Peyer's patch (tissue), 4 donors: ENCODE measurements at regions not wholly inside any gene's neighbourhood (a gene's known extent, or its start where the extent isn't known, plus 50 kb on each side); places are given as distances from the start of the nearest gene placed in this dataset.
"Not testable (repeated sequence)": the region's sequence is repeated elsewhere in the genome, so short reads cannot be mapped to it uniquely, and the experiment has no call there.

ENCODE experiments used
- DNase-seq, 3 donors: peaks; one replicate each; pipeline ENCODE4 v3.0.0-alpha.2; 2017 to 2019
- H3K27ac ChIP-seq, 4 donors: fragments of 200-600 bp; sonication (generic); one replicate each; pipeline ENCODE4 v1.5.1; 2016 to 2019
- H3K27me3 ChIP-seq, 2 donors: fragments of 200-600 bp; sonication (generic); one replicate each; pipeline ENCODE4 v1.5.1; 2019
- H3K36me3 ChIP-seq, 3 donors: fragments of 200-600 bp; sonication (generic); one replicate each; pipeline ENCODE4 v1.5.1; 2016 to 2019
- H3K4me1 ChIP-seq, 4 donors: fragments of 200-600 bp; sonication (generic); one replicate each; pipeline ENCODE4 v1.5.1; 2016 to 2019
- H3K4me3 ChIP-seq, 4 donors: fragments of 200-600 bp; sonication (generic); 1 replicate in 3 of 4; 2 replicates in 1 of 4; pipeline ENCODE4 v1.5.1; 2016 to 2019; ENCODE audit warnings: mild to moderate bottlenecking in 1 of 4
- H3K9me3 ChIP-seq, 4 donors: fragments of 200-600 bp; sonication (generic); one replicate each; pipeline ENCODE4 v1.5.1; 2016 to 2019; ENCODE audit warnings: mild to moderate bottlenecking in 1 of 4
- CTCF ChIP-seq, 6 experiments: fragments of 450-650 bp in 4 of 6; fragments of 200-600 bp in 2 of 6; sonication (generic) in 1 of 6; IDR thresholded peaks; one replicate each; pipeline ENCODE4 v1.5.1; 2017 to 2019; ENCODE audit warnings: antibody characterized with exemption in 6 of 6, mild to moderate bottlenecking in 3 of 6, moderate library complexity in 1 of 6
- POLR2A ChIP-seq, 2 donors: fragments of 450-650 bp; IDR thresholded peaks; one replicate each; pipeline ENCODE4 v1.5.1; 2017; ENCODE audit warnings: antibody characterized with exemption in 2 of 2, mild to moderate bottlenecking in 2 of 2, moderate library complexity in 2 of 2

DNA sequence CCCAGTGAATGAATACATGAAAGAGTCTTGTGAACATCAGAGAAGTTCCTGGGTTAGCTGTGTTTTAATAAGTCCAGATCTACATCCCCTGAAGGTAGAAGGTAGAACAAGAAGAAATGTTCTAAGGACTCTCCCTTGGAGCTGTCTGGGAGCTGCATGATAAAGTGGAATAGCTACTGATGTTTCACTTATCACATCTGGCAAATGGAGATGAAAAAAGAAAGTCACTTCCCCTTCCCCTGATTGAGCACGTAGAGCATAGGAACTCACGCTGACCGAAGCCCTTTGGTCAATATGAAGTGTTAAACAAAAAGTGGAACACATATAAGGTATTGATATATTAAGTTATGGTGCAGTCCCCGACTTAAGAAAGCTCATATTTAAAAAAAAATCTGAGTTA, 53.2 kb upstream of the PARP1 start:
- Histone ChIP-seq H3K36me3 (no peaks in the 10 kb centered on the region), H3K4me1 (no peaks in the 10 kb centered on the region), H3K9me3 (peaks cover 0 to 8% (median 0%) of the 10 kb centered on the region in 4 donors), H3K4me3 (no peak overlapping the region), H3K27ac (no peak overlapping the region), H3K27me3 (no peaks in the 10 kb centered on the region)
- TF ChIP-seq POLR2A (IDR thresholded peaks at IDR 0.05): no peak
- TF ChIP-seq CTCF (IDR thresholded peaks at IDR 0.05): no peak
- no peak for DNase-seq

DNA sequence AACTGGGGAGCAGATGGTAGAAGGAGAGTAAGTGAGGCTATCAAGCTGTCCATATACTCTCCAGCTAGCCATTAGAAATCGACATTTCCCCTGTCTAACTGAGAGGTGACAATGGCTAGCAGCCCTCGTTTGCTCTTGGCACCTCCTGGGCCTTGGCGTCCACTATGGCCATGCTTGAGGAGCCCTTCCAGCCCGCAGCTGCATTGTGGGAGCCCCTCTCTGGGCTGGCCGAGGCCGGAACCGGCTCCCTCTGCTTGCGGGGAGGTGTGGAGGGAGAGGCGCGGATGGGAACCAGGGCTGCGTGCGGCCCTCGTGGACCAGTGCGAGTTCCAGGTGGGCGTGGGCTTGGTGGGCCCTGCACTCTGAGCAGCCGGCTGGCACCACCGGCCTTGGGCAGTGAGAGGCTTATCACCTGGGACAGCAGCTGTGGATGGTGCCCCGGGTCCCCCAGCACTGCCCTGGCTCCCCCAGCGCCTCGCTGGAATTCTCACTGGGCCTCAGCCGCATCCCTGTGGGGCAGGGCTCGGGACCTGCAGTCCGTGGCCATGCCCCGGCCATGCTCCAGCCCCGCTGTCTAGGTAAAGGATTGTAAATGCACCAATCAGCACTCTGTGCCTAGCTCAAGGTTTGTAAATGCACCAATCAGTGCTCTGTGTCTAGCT, 56.2 kb upstream of the PARP1 start:
- Histone ChIP-seq H3K27ac (no peak overlapping the region), H3K36me3 (no peaks in the 10 kb centered on the region), H3K4me3 (no peak overlapping the region), H3K27me3 (no peaks in the 10 kb centered on the region), H3K4me1 (no peaks in the 10 kb centered on the region), H3K9me3 (peaks cover 0 to 8% (median 0%) of the 10 kb centered on the region in 4 donors)
- DNase-seq: no peak
- TF ChIP-seq CTCF (IDR thresholded peaks at IDR 0.05) (no peak), POLR2A (IDR thresholded peaks at IDR 0.05) (no peak)

- H3K36me3 ChIP-seq, H3K4me3 ChIP-seq, H3K27ac ChIP-seq, DNase-seq, H3K27me3 ChIP-seq, H3K4me1 ChIP-seq, H3K9me3 ChIP-seq: not testable (repeated sequence)
Observed at GRCh38 chr1:226464587-226464971, 56.7 kb upstream of the PARP1 start.

DNA sequence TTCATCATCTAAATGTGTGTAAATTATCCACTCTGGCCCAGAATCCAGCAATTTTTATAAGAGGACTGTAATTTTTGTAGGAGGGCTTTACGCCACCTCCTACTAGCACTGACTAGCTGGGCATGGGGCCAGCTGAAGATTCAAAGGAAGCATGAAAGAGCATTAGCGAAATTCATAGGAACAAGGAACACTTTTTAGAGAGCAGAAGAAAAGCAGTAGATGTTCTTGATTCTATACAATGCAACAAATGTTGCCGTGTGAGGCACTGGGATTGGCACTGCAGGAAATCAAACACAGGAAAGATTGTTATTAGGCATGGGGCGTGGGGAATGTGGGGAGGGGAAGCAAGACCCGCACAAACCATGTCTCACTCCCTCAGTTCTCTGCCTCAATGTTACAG, 58.4 kb upstream of the PARP1 start:
- no peak for DNase-seq

DNA sequence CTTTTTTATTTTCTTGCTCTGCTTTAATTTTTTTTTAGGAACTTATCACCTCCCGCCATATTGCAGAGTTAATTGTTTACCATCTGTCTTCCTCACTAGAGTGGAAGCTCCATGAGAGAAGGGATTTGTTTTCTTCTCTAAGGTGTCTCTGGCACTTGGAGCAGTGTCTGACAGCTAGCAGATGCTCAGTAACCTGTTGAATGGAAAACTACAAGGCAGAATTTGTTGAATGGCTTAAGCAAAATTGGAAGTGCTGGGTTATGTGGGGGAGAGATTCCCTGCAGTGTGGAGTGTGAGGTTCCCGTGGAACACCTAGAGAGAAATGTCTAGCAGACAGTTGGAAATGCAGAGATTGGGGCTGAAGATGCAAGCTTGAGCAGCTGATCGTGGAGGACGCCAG, 59.5 kb upstream of the PARP1 start:
- Histone ChIP-seq H3K4me1 (no peaks in the 10 kb centered on the region), H3K4me3 (no peak overlapping the region), H3K36me3 (no peaks in the 10 kb centered on the region), H3K27ac (no peak overlapping the region), H3K9me3 (peaks cover 0 to 8% (median 0%) of the 10 kb centered on the region in 4 donors), H3K27me3 (no peaks in the 10 kb centered on the region)
- no peak for DNase-seq
- no peak for TF ChIP-seq CTCF (IDR thresholded peaks at IDR 0.05)

More for the DNA sequence above, 58.4 kb upstream of the PARP1 start:
- no peaks in the 10 kb centered on the region for H3K36me3 ChIP-seq
- H3K4me3 ChIP-seq: no peak overlapping the region
- peaks cover 0 to 8% (median 0%) of the 10 kb centered on the region in 4 donors for H3K9me3 ChIP-seq
- no peak for TF ChIP-seq POLR2A (IDR thresholded peaks at IDR 0.05)
- no peak for TF ChIP-seq CTCF (IDR thresholded peaks at IDR 0.05)
- no peaks in the 10 kb centered on the region for H3K27me3 ChIP-seq
- H3K27ac ChIP-seq: no peak overlapping the region
- H3K4me1 ChIP-seq: no peaks in the 10 kb centered on the region

DNA sequence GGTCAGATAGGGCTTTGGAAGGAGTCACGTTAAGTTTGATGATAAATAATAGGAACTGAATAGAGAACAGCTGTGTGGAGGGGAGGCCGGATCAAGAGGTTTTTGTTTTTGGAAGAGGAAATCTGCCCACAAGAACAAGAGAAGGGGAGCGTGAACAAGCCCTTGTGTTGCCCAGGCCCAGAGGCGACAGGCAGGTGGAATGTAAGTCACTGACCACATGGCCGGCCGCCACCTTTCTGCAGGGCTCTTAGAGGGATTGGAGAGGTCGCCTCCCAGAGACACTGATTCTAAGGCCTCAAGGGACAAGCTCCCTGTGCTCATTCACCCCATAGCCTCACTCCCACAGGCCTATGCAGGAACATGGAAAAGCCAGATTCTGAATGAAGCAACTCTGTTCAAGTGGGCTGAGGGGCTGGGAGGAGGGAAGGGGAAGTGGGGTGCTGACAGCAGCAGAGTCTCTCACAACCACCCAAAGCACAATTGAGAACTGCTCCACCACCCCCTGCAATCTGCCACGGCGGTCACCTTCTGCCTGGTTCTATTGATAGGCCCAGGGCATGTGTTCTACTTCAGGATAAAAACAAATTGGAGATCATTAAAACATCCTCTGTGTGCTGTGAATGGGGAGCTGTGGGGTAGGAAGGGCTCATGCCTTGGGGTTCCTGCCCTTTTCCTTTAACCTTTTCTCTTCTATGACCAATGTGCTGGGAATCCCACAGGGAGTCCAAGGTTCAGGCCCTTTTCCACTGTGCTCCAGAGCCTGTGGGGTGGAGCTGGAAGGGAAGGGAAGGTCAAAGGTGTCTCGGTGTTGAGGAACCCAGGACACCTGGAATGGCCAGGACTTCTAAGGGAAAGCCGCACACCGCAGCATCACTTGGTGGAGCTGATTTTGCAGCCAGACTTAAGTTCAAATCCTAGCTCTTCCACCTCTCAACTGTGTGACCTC, 63.3 kb upstream of the PARP1 start:
- no peaks in the 10 kb centered on the region for H3K4me1 ChIP-seq
- H3K4me3 ChIP-seq: no peak overlapping the region
- no peak for TF ChIP-seq POLR2A (IDR thresholded peaks at IDR 0.05)
- peak in 1 of 3 donors; percentile 52 for DNase-seq
- H3K27ac ChIP-seq: no peak overlapping the region
- H3K36me3 ChIP-seq: no peaks in the 10 kb centered on the region
- H3K27me3 ChIP-seq: no peaks in the 10 kb centered on the region
- H3K9me3 ChIP-seq: no peaks in the 10 kb centered on the region
